BLaER1 (cell line): ENCODE measurements at regions not wholly inside any gene's neighbourhood (a gene's known extent, or its start where the extent isn't known, plus 50 kb on each side); places are given as distances from the start of the nearest gene placed in this dataset.

Source experiments
- H3K27ac ChIP-seq: shearing (Covaris generic); formaldehyde crosslinking; 2 replicates; pipeline ENCODE4 v1.8.1; 2022
- H3K27me3 ChIP-seq: shearing (Covaris generic); formaldehyde crosslinking; 2 replicates; pipeline ENCODE4 v1.8.1; 2022
- H3K36me3 ChIP-seq: shearing (Covaris generic); formaldehyde crosslinking; 2 replicates; pipeline ENCODE4 v1.8.1; 2022
- H3K4me1 ChIP-seq: shearing (Covaris generic); formaldehyde crosslinking; 2 replicates; pipeline ENCODE4 v1.8.1; 2022
- H3K4me2 ChIP-seq: shearing (Covaris generic); formaldehyde crosslinking; 2 replicates; pipeline ENCODE4 v1.8.1; 2022
- H3K4me3 ChIP-seq: shearing (Covaris generic); formaldehyde crosslinking; 2 replicates; pipeline ENCODE4 v1.8.1; 2022
- H3K9ac ChIP-seq: shearing (Covaris generic); formaldehyde crosslinking; 2 replicates; pipeline ENCODE4 v1.8.1; 2022
- H3K9me3 ChIP-seq: shearing (Covaris generic); formaldehyde crosslinking; 2 replicates; pipeline ENCODE4 v1.8.1; 2022
- H4K20me1 ChIP-seq: shearing (Covaris generic); formaldehyde crosslinking; 2 replicates; pipeline ENCODE4 v1.8.1; 2022
- Cebpa-rat ChIP-seq: shearing (Covaris generic); IDR thresholded peaks from 2 replicates; pipeline ENCODE4 v1.8.1; 2022

DNA sequence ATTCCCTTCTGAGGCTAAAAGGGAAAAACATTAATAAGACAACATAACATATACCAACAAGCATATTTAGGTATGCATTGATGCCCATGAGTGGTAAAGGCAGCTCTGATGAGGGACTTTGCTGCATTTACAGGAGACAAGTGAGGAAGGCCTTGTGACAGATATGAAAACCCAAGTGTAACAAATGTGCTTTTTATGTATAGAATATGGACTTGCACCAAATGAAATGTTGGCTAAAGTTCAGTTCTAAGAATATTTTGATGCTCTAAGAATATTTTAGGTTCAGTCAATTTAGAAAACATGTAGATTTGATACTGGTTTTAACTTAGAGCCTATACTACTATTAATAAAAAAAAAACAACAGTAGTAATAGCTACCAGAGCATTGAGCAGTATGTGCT is 424.7 kb downstream of the LMO4 start:
- H4K20me1 ChIP-seq = no peaks in the 10 kb centered on the region
- TF ChIP-seq Cebpa-rat = no peak
- no peak overlapping the region for H3K4me3 ChIP-seq
- no peak overlapping the region for H3K4me2 ChIP-seq
- H3K9ac ChIP-seq = no peak overlapping the region
- H3K4me1 ChIP-seq = no peaks in the 10 kb centered on the region
- H3K9me3 ChIP-seq = no peaks in the 10 kb centered on the region
- no peaks in the 10 kb centered on the region for H3K36me3 ChIP-seq
- no peaks in the 10 kb centered on the region for H3K27me3 ChIP-seq
- H3K27ac ChIP-seq = no peak overlapping the region

DNA sequence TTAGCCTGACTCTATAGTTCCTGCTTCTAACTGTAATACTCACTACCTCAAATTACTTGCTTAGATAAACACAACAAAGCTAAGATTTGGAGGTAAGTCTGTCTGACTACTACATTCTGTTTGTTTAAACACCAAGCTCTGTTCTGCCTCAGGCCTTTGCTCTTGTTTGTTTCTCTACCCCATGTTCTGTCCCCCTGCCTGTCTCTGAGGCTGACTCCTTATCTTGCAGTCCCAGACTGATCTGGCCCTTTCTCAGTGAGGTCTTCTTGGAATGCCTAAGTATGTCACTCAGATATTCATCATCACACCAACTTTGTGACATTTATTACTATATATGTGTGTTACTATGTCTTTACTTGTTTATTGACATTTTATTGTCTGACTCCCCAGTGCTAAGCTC is 425.5 kb downstream of the LMO4 start:
- Histone ChIP-seq H3K4me1 (no peaks in the 10 kb centered on the region), H3K36me3 (no peaks in the 10 kb centered on the region), H3K4me3 (no peak overlapping the region), H4K20me1 (no peaks in the 10 kb centered on the region), H3K9me3 (no peaks in the 10 kb centered on the region), H3K27me3 (no peaks in the 10 kb centered on the region), H3K4me2 (no peak overlapping the region), H3K27ac (no peak overlapping the region), H3K9ac (no peak overlapping the region)
- no peak for TF ChIP-seq Cebpa-rat

DNA sequence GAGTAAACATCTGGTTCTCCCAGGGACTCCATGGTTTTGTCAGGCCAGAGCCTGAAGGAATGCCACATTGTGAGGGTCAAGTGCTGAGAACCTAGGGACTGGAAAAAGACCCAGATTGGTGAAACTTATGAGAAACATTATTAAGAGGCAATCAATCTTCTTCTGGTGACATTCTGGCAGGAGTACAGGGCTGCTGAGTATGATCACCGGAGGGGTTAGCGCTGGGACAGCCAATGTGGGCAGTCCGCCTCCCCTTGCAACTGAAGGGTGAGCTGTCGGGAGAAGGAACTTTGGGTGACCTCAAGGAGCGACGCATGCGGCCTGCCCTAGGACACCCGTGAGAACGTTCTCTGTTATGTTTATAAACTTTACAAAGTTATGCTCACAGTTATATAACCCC is 429.0 kb downstream of the LMO4 start:
- no peak overlapping the region for H3K27ac ChIP-seq
- no peak for TF ChIP-seq Cebpa-rat
- H3K36me3 ChIP-seq = no peaks in the 10 kb centered on the region
- H3K27me3 ChIP-seq = no peaks in the 10 kb centered on the region
- no peak overlapping the region for H3K9ac ChIP-seq
- H3K4me3 ChIP-seq = no peak overlapping the region
- H4K20me1 ChIP-seq = no peaks in the 10 kb centered on the region
- H3K4me1 ChIP-seq = no peaks in the 10 kb centered on the region
- no peak overlapping the region for H3K4me2 ChIP-seq
- no peaks in the 10 kb centered on the region for H3K9me3 ChIP-seq

DNA sequence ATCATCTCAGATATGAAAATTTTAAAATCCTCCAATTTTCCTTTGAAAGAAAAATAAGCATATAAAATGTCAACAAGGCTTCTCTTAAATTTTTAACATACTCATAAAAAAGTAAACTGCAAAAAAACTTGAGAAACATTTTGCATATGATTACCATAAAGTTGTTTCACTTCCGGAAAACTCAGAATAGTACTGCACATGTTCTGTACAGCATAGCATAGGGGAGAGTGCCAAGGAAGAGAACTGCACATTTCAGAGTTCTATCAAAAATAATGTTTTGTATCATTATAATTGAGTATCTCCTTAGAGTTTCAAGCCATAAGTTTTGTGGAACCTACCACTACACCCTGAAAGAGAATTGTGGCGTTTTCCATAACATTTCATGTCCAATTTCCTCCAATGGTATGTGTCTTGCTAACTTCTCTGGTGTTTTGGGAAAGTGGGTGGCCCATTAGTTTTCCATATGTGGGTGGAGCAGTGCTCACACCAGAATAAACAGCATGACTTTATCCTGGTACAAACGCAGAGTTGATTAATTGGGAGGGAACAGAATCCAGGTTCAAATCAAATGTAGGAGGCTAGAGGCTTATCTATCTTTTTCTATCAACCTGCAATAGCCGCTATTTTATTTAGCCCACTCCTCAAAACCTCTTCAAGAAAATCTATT is 430.9 kb downstream of the LMO4 start:
- H3K4me1 ChIP-seq = no peaks in the 10 kb centered on the region
- no peak overlapping the region for H3K9ac ChIP-seq
- H3K4me2 ChIP-seq = no peak overlapping the region
- H3K27me3 ChIP-seq = no peaks in the 10 kb centered on the region
- H4K20me1 ChIP-seq = no peaks in the 10 kb centered on the region
- TF ChIP-seq Cebpa-rat = no peak
- H3K36me3 ChIP-seq = no peaks in the 10 kb centered on the region
- H3K4me3 ChIP-seq = no peak overlapping the region
- H3K9me3 ChIP-seq = no peaks in the 10 kb centered on the region
- H3K27ac ChIP-seq = no peak overlapping the region

DNA sequence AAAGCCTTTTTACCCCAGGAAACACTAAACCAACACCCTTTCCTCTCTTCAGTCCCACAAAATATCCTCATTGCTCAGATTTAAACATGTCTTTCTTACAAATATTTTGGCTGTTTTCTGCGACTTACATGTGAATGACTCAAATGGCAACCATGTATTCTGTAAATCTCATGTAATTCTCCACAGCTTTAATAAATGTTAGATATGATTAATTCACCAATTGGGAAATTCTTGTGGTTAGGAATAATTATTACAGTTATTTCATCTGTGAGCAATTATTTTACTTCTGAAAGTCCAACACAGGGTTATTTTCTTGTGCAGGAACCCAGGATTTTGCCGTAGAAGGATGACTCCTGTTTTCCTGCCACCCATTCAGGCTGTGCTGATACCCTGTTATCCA is 431.5 kb downstream of the LMO4 start:
- Histone ChIP-seq H3K4me1 (no peaks in the 10 kb centered on the region), H3K27ac (no peak overlapping the region), H3K9me3 (no peaks in the 10 kb centered on the region), H3K27me3 (no peaks in the 10 kb centered on the region), H4K20me1 (no peaks in the 10 kb centered on the region), H3K4me3 (no peak overlapping the region), H3K36me3 (no peaks in the 10 kb centered on the region), H3K9ac (no peak overlapping the region), H3K4me2 (no peak overlapping the region)
- no peak for TF ChIP-seq Cebpa-rat

DNA sequence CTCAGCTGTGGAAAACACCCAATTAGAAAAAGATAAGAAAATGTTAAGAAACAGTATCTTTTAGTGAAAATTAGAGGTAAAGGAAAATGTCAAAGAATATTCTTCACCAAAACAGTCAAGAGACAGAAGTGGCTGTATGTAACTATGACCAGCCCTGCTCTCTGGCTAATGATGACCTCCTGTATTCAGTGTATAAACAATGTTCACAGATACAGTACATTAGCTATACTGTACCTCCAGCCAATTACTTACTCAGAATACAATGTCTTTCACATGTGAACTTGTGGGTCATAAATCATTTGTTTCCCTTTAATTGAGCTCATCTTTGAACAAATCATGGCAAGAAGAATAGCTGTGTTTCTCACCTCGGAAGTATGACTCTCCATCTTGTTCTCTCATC is 432.0 kb downstream of the LMO4 start:
- Histone ChIP-seq H3K4me3 (no peak overlapping the region), H3K4me2 (no peak overlapping the region), H3K9me3 (no peaks in the 10 kb centered on the region), H3K9ac (no peak overlapping the region), H4K20me1 (no peaks in the 10 kb centered on the region), H3K27ac (no peak overlapping the region), H3K27me3 (no peaks in the 10 kb centered on the region), H3K36me3 (no peaks in the 10 kb centered on the region), H3K4me1 (no peaks in the 10 kb centered on the region)
- no peak for TF ChIP-seq Cebpa-rat

DNA sequence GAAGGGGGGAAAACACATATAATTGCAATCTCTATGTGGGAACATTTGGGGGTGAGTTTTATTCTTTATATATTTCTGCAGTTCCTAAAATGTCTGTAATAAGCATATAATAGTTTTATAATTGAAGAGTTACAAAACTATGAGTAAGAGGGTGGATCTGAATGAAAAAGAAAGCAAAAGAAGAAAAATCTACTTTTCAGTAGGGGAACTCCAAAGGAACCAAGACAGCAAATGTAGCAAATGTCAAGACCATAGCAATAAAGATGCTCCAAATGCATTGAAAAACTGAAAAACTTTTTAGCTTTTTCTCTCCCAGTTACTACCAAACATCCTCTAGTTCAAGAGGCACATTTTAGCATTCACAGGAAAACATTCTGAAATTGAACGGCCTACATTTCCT is 434.8 kb downstream of the LMO4 start:
- no peak overlapping the region for H3K9ac ChIP-seq

DNA sequence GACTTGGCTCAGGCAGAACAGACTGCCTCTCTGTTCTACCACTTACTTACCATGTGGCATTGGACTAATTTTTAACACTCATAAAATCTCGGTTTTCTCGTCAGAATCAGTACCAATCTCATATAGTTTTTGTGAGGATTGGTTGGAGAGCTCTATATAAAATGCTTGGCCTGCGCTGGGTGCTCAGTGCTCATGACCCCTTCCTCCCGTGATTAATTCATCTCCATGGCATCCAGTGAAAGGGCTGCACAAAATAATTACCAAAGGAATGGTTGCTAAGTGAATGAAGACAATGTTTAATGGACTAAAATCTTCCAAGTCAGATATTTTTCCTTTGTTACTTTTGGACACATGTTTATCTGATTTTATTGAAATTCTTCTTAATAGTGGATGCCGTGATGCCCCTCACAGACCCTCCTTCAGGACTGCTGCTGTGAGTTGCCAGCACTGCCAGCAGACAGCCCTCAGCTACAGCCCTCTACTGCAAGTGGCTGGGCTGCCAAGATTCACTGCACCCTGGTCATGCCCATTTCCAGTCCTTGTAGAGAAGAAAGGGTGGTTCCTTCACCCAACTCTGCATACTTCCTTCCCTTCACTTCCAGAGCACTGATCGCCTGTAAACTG is 436.5 kb downstream of the LMO4 start:
- no peak for TF ChIP-seq Cebpa-rat
- H3K4me3 ChIP-seq = no peak overlapping the region
- no peaks in the 10 kb centered on the region for H3K4me1 ChIP-seq
- H3K4me2 ChIP-seq = no peak overlapping the region
- H3K27me3 ChIP-seq = no peaks in the 10 kb centered on the region
- H3K36me3 ChIP-seq = no peaks in the 10 kb centered on the region
- H3K9me3 ChIP-seq = no peaks in the 10 kb centered on the region
- H4K20me1 ChIP-seq = no peaks in the 10 kb centered on the region
- H3K9ac ChIP-seq = no peak overlapping the region
- H3K27ac ChIP-seq = no peak overlapping the region

More for the DNA sequence above, 434.8 kb downstream of the LMO4 start:
- no peak for TF ChIP-seq Cebpa-rat
- Histone ChIP-seq H3K27ac (no peak overlapping the region), H4K20me1 (no peaks in the 10 kb centered on the region), H3K27me3 (no peaks in the 10 kb centered on the region), H3K4me1 (no peaks in the 10 kb centered on the region), H3K36me3 (no peaks in the 10 kb centered on the region), H3K9me3 (no peaks in the 10 kb centered on the region), H3K4me2 (no peak overlapping the region), H3K4me3 (no peak overlapping the region)

DNA sequence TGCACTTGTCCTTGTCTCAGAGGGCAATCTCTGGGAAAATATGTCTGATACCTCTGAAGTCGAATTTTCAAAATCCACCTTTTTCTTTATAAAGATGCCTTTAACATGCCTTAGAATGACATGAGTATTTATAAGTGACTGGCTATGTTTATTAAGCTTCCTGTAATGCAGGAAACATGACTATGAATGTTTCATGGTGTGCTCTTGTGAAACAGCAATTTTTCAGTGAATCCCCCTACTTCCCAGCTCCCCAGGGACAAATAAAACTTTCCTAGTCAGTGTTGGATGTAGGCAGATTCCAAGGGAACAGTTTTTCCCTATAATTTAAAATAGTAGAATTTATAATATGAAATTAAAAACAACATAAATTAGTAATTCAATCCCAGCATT is 437.0 kb downstream of the LMO4 start:
- Histone ChIP-seq H3K27ac (no peak overlapping the region), H3K4me3 (no peak overlapping the region), H4K20me1 (no peaks in the 10 kb centered on the region), H3K9ac (no peak overlapping the region), H3K9me3 (no peaks in the 10 kb centered on the region), H3K4me1 (no peaks in the 10 kb centered on the region), H3K4me2 (no peak overlapping the region), H3K27me3 (no peaks in the 10 kb centered on the region), H3K36me3 (no peaks in the 10 kb centered on the region)
- no peak for TF ChIP-seq Cebpa-rat

DNA sequence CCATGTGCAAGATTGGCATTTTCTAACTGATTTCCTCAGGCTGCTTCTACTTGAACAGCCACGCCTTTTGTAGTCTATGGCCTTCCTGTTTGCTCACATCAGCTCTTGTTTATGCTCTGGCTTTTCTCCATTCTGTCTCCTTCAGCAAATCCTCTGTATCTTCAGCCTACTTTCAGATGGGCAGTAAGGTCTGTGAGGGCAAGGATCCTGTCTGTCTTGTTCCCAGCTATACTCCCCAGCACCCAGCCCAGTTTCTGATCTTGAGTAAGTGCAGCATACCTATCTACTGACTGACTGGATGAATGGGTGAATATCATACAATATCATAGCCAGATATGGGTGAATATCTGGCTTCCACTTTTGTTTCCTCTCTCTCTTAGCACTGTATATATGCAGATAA is 438.1 kb downstream of the LMO4 start:
- H3K4me2 ChIP-seq = no peak overlapping the region
- no peak overlapping the region for H3K4me3 ChIP-seq
- no peak for TF ChIP-seq Cebpa-rat
- no peak overlapping the region for H3K9ac ChIP-seq
- no peaks in the 10 kb centered on the region for H3K9me3 ChIP-seq
- H3K4me1 ChIP-seq = no peaks in the 10 kb centered on the region
- no peaks in the 10 kb centered on the region for H3K27me3 ChIP-seq
- H4K20me1 ChIP-seq = no peaks in the 10 kb centered on the region
- H3K36me3 ChIP-seq = no peaks in the 10 kb centered on the region
- H3K27ac ChIP-seq = no peak overlapping the region

DNA sequence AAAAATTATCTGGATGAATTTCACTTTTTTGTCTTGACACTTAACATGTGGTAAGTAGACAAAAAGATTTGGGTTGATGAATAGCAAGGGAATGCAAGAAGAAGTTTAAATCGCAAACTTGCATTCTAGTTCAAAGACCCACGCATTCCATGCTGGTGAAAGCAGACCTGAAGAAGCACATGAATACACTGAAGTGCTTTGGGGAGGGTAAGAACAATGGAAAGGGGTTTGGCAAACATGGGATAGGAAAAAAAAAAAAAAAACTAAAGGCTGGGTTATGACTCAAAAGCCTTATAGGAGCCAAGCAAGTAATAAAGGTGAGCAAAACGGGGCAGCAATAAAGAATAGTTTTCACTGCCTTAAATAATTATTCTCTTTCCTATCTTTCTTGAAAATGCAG is 450.2 kb downstream of the LMO4 start:
- H3K4me1 ChIP-seq = no peaks in the 10 kb centered on the region

More for the DNA sequence above, 450.2 kb downstream of the LMO4 start:
- Histone ChIP-seq H3K4me2 (no peak overlapping the region), H3K27ac (no peak overlapping the region), H4K20me1 (no peaks in the 10 kb centered on the region), H3K9me3 (no peaks in the 10 kb centered on the region), H3K36me3 (no peaks in the 10 kb centered on the region), H3K9ac (no peak overlapping the region), H3K27me3 (no peaks in the 10 kb centered on the region), H3K4me3 (no peak overlapping the region)
- TF ChIP-seq Cebpa-rat = no peak
